Mesenchymal stem cell (in vitro differentiated cells and primary cell): ENCODE measurements at regions not wholly inside any gene's neighbourhood (a gene's known extent, or its start where the extent isn't known, plus 50 kb on each side); places are given as distances from the start of the nearest gene placed in this dataset.

Experiments
- DNase-seq: peaks from one replicate; pipeline ENCODE4 v3.0.0-alpha.2; 2013
- H2AFZ ChIP-seq: one replicate; pipeline ENCODE4 v1.6.1; 2013; ENCODE audit warnings: low read depth, mild to moderate bottlenecking, control low read depth, inconsistent platforms, low read length, moderate library complexity
- H2AK5ac ChIP-seq: 2 replicates; pipeline ENCODE4 v1.6.1; 2013; ENCODE audit warnings: low read length, moderate library complexity, mild to moderate bottlenecking, inconsistent platforms; ENCODE audit not compliant: severe bottlenecking
- H2BK120ac ChIP-seq: one replicate; pipeline ENCODE4 v1.6.1; 2013; ENCODE audit warnings: low read depth, mild to moderate bottlenecking, inconsistent platforms, low read length, moderate library complexity
- H2BK12ac ChIP-seq, 2 experiments: one replicate each; pipeline ENCODE4 v1.6.1; 2013; ENCODE audit warnings: inconsistent platforms in 2 of 2, low read length in 2 of 2, mild to moderate bottlenecking in 2 of 2, moderate library complexity in 2 of 2, control low read depth in 1 of 2
- H2BK15ac ChIP-seq: one replicate; pipeline ENCODE4 v1.6.1; 2013; ENCODE audit warnings: mild to moderate bottlenecking, low read depth, inconsistent platforms; ENCODE audit not compliant: poor library complexity, severe bottlenecking
- H2BK5ac ChIP-seq: 2 replicates; pipeline ENCODE4 v1.6.1; 2013; ENCODE audit warnings: low read depth, mild to moderate bottlenecking, low read length, control low read depth, inconsistent platforms; ENCODE audit not compliant: poor library complexity, severe bottlenecking
- H3K14ac ChIP-seq, 2 experiments: one replicate each; pipeline ENCODE4 v1.6.1; 2013; ENCODE audit warnings: inconsistent platforms in 2 of 2, low read length in 2 of 2, control low read depth in 1 of 2, mild to moderate bottlenecking in 1 of 2, moderate library complexity in 1 of 2
- H3K18ac ChIP-seq, 2 experiments: one replicate each; pipeline ENCODE4 v1.6.1; 2013; ENCODE audit warnings: inconsistent platforms in 2 of 2, low read length in 2 of 2, control low read depth in 1 of 2, low read depth in 1 of 2, mild to moderate bottlenecking in 1 of 2
- H3K23ac ChIP-seq, 2 experiments: one replicate each; pipeline ENCODE4 v1.6.1; 2013; ENCODE audit warnings: inconsistent platforms in 2 of 2, low read length in 2 of 2, mild to moderate bottlenecking in 2 of 2, moderate library complexity in 2 of 2, control low read depth in 1 of 2
- H3K27ac ChIP-seq: 2 replicates; pipeline ENCODE4 v1.5.1; 2013; ENCODE audit warnings: mild to moderate bottlenecking, moderate library complexity, low read length, control low read depth, inconsistent platforms; ENCODE audit not compliant: poor library complexity, severe bottlenecking
- H3K27me3 ChIP-seq, 2 experiments: 2 replicates each; pipeline versions ENCODE4 v1.6.1 to v1.7.0; 2013; ENCODE audit warnings: low read length in 2 of 2, mild to moderate bottlenecking in 2 of 2, moderate library complexity in 2 of 2, control low read depth in 1 of 2, inconsistent platforms in 1 of 2; ENCODE audit not compliant: control insufficient read depth in 1 of 2, insufficient read depth in 1 of 2
- H3K36me3 ChIP-seq, 2 experiments: 2 replicates each; pipeline versions ENCODE4 v1.6.1 to v1.7.0; 2013; ENCODE audit warnings: low read length in 2 of 2, control low read depth in 1 of 2, inconsistent platforms in 1 of 2, low read depth in 1 of 2, mild to moderate bottlenecking in 1 of 2; ENCODE audit not compliant: insufficient read depth in 2 of 2, control insufficient read depth in 1 of 2
- H3K4ac ChIP-seq, 2 experiments: one replicate each; pipeline ENCODE4 v1.6.1; 2013; ENCODE audit warnings: inconsistent platforms in 2 of 2, low read length in 2 of 2, mild to moderate bottlenecking in 2 of 2, moderate library complexity in 2 of 2, control low read depth in 1 of 2, low read depth in 1 of 2
- H3K4me1 ChIP-seq: 2 replicates; pipeline ENCODE4 v1.6.1; 2013; ENCODE audit warnings: low read depth, low read length, control low read depth; ENCODE audit not compliant: control insufficient read depth, insufficient read depth
- H3K4me2 ChIP-seq: 2 replicates; pipeline ENCODE4 v1.6.1; 2013; ENCODE audit warnings: low read length, mild to moderate bottlenecking, inconsistent platforms; ENCODE audit not compliant: poor library complexity, severe bottlenecking
- H3K4me3 ChIP-seq, 2 experiments: 2 replicates each; pipeline versions ENCODE4 v1.5.1 to v1.7.0; 2013; ENCODE audit warnings: low read length in 2 of 2, mild to moderate bottlenecking in 2 of 2, control low read depth in 1 of 2, low read depth in 1 of 2; ENCODE audit not compliant: insufficient read depth in 1 of 2
- H3K79me1 ChIP-seq: replicated peaks from 2 replicates; pipeline ENCODE4 v1.6.1; 2013; ENCODE audit warnings: mild to moderate bottlenecking, control low read depth, low read length, inconsistent platforms; ENCODE audit not compliant: poor library complexity, severe bottlenecking
- H3K9ac ChIP-seq: 2 replicates; pipeline ENCODE4 v1.7.0; 2013; ENCODE audit warnings: mild to moderate bottlenecking, low read length, moderate library complexity
- H3K9me3 ChIP-seq: 2 replicates; pipeline ENCODE4 v1.7.0; 2013; ENCODE audit warnings: mild to moderate bottlenecking, low read length; ENCODE audit not compliant: control insufficient read depth
- H4K8ac ChIP-seq: one replicate; pipeline ENCODE4 v1.6.1; 2013; ENCODE audit warnings: inconsistent platforms, mild to moderate bottlenecking, low read length, moderate library complexity
- H4K91ac ChIP-seq: one replicate; pipeline ENCODE4 v1.6.1; 2013; ENCODE audit warnings: mild to moderate bottlenecking, low read length, inconsistent platforms
- WGBS: methylation state at CpG from one replicate; pipeline ENCODE4 v1.1.7; 2013; ENCODE audit warnings: mixed read lengths; 5-methylcytosine and 5-hydroxymethylcytosine counted together

DNA sequence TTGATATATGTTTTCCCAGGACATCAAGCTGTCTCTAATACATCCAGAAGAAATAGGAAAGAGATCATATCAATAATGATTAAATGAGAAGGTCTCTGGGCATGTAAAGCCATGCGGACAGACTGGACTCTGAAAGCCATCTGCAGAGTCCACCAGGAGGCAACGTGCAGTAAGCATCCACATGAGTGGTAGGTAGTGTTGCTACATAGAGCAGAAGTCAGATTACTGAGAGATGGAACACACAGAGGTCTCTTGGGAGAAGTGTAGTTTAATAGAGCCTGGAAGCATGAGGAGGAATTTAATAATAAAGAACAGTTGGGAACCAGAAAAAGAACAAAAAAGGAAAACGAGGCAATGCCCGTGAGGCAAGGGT is 758.1 kb upstream of the DDX18 start:
- Histone ChIP-seq H2BK15ac (no peak overlapping the region), H2BK5ac (no peak overlapping the region), H3K9me3 (peaks cover 20% of the 10 kb centered on the region), H2BK120ac (no peak overlapping the region), H3K4me2 (no peak overlapping the region), H3K4me1 (no peaks in the 10 kb centered on the region), H2BK12ac (no peak overlapping the region), H3K27ac (no peak overlapping the region), H3K14ac (no peak overlapping the region), H3K79me1 (no peaks in the 10 kb centered on the region), H3K9ac (no peak overlapping the region), H3K4me3 (no peak overlapping the region), H3K27me3 (no peaks in the 10 kb centered on the region), H4K91ac (no peak overlapping the region), H3K23ac (no peak overlapping the region), H3K36me3 (no peaks in the 10 kb centered on the region), H4K8ac (no peak overlapping the region), H3K4ac (no peak overlapping the region), H3K18ac (no peak overlapping the region), H2AFZ (no peak overlapping the region), H2AK5ac (no peak overlapping the region)
- DNase-seq: no peak
- 95% methylated on average over 4 of the region's 4 CpGs for WGBS

DNA sequence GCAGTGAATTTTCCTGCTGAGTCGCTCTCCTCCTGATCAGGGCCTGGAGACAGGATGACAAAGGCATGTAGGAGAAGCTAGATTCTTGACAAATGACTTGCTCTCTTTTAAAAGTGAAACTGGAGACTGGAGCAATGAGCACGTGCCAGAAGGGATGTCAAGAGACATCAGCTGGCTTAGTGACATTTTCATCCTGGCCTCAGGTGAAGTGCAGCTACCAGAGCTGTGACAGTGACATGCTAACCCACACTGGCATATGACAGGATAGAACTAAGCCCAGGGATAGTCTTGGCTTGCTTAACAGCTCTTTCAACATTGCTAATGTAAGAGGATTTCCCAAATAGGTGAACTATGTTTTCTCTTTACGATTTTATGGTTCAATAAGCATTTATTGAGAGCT is 757.5 kb upstream of the DDX18 start:
- Histone ChIP-seq H2BK120ac (no peak overlapping the region), H3K4me3 (no peak overlapping the region), H3K9me3 (peaks cover 23% of the 10 kb centered on the region), H3K36me3 (no peaks in the 10 kb centered on the region), H3K18ac (peak overlapping the region in 1 of 2 experiments; percentile 43), H3K27me3 (no peaks in the 10 kb centered on the region), H3K4me2 (no peak overlapping the region), H2AK5ac (no peak overlapping the region), H2BK12ac (no peak overlapping the region), H3K4ac (no peak overlapping the region), H3K79me1 (no peaks in the 10 kb centered on the region), H3K14ac (no peak overlapping the region), H2BK5ac (no peak overlapping the region), H2BK15ac (no peak overlapping the region), H3K9ac (no peak overlapping the region), H4K91ac (no peak overlapping the region), H3K27ac (no peak overlapping the region), H3K4me1 (no peaks in the 10 kb centered on the region), H4K8ac (no peak overlapping the region), H2AFZ (no peak overlapping the region), H3K23ac (no peak overlapping the region)
- 81% methylated on average over 3 of the region's 3 CpGs for WGBS
- DNase-seq: peak; percentile 28

DNA sequence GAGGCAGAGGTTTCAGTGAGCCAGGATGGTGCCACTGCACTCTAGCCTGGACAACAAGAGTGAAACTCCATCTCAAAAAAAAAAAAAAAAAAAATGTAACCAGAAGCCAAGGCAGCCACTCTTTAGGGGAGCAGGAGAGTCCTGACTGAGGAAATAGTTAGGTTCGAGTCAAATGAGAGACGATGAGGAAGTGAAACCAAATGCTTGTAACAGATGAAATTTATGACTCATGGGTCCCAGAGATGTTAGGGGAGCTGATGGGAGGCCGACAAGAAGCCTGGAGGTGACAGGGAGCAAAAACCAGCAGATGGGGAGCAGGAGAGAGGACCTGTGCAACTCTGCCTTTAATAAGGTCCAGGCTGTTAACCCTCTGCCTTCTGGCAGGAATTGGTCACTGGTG is 756.1 kb upstream of the DDX18 start:
- Histone ChIP-seq H2BK5ac (no peak overlapping the region), H3K36me3 (no peaks in the 10 kb centered on the region), H2AK5ac (no peak overlapping the region), H3K27me3 (no peaks in the 10 kb centered on the region), H2BK12ac (no peak overlapping the region), H3K9ac (no peak overlapping the region), H3K4me2 (no peak overlapping the region), H3K79me1 (no peaks in the 10 kb centered on the region), H2BK120ac (peak overlapping the region; percentile 19), H3K4me3 (no peak overlapping the region), H2BK15ac (no peak overlapping the region), H3K4me1 (no peaks in the 10 kb centered on the region), H3K27ac (no peak overlapping the region), H4K91ac (no peak overlapping the region), H3K4ac (no peak overlapping the region), H3K14ac (no peak overlapping the region), H3K23ac (no peak overlapping the region), H2AFZ (no peak overlapping the region), H3K18ac (no peak overlapping the region), H3K9me3 (peaks cover 17% of the 10 kb centered on the region), H4K8ac (no peak overlapping the region)
- 73% methylated on average over 3 of the region's 3 CpGs for WGBS
- peak; percentile 7 for DNase-seq

DNA sequence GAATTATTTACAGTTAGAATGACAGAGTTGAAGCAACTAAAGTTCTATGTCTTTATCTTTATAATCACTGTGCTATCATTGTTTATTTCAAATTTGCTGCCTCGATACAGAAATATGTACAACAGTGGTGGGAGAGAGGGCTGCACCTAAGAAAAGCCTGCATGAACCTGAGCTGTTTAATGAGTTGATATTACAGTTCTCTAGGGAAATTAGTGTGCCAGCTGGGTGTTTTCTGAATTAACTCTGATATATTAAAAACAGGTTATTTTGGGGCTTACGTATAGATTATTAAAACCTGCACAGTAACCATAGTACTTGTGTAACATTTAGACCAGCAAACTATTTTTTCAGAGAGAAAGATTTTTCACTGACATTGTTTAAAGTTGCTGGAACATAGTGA is 750.5 kb upstream of the DDX18 start:
- no peaks in the 10 kb centered on the region for H3K27me3 ChIP-seq
- no peak overlapping the region for H2BK5ac ChIP-seq
- H3K4me2 ChIP-seq: no peak overlapping the region
- H2BK15ac ChIP-seq: no peak overlapping the region
- H2BK120ac ChIP-seq: no peak overlapping the region
- WGBS: 53% methylated on average over 1 of the region's 2 CpGs
- H3K36me3 ChIP-seq: no peaks in the 10 kb centered on the region
- no peak overlapping the region for H3K23ac ChIP-seq
- no peak overlapping the region for H2AK5ac ChIP-seq
- no peak for DNase-seq
- no peak overlapping the region for H2AFZ ChIP-seq
- H3K79me1 ChIP-seq: no peaks in the 10 kb centered on the region
- H4K91ac ChIP-seq: no peak overlapping the region
- no peaks in the 10 kb centered on the region for H3K4me1 ChIP-seq
- H3K4me3 ChIP-seq: no peak overlapping the region
- H3K9me3 ChIP-seq: peaks cover 14% of the 10 kb centered on the region
- H3K4ac ChIP-seq: no peak overlapping the region
- no peak overlapping the region for H3K27ac ChIP-seq
- H3K14ac ChIP-seq: no peak overlapping the region
- H2BK12ac ChIP-seq: no peak overlapping the region
- H4K8ac ChIP-seq: no peak overlapping the region
- H3K18ac ChIP-seq: no peak overlapping the region
- H3K9ac ChIP-seq: no peak overlapping the region
